ENCODE measurements at regions not wholly inside any gene's neighbourhood (a gene's known extent, or its start where the extent isn't known, plus 50 kb on each side); places are given as distances from the start of the nearest gene placed in this dataset.

DNA sequence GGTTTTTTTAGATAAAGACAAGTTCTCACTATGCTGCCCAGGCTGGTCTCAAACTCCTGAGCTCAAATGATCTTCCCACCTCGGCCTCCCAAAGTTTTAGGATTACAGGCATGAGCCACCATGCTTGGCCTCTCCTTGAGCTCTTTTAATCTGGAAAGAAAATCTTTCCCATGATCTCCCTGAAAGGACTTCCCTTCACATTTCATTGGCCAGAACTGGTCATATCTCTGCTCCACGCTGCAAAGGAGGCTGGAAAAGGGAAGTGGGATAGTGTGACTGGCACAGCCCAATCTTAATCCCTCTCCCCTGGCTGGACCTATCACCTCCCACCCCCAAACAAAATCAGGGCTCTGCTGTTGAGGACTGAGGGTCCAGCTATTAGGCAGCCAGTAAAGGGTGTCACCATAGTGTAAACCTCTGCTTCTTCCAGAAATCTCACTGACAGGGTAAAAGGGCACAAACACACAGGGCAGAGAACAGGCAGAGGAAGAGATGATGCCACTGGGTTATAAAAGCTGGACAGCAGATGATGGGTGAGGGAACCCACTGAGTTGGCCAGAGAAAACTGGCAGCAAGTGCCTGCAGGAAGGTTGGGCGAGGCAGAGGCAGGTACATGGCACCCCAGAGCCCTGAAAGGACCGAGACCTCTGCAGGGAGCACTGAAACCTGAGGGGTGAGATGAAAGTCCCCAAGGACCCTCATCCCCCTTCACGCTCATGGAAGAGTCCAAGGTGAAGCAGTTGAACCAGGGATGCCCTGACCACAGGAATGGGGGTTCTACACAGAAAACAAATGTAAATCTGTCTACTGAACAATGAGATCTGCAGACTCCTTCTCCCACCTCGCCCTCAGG is 83.1 kb upstream of the PTPN1 start:
- no peak for DNase-seq (ENCODE audit: low read depth in 2 of 2)

DNA sequence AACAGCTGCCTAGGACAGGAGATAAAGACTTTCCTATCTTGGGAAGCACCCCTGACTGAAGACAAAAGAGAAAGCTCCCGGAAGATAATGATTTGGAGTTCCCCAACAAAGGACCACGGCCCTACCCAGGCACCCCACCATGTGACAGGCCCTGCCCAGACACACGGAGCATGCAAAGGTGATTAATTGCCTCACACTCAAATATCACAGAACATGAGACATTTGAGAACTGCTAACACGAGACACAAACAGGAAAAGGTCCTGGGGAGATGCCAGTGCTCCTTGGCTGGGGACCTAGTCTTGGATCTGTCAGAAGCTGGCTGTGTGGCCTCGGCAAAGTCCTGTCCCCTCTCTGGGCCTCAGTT is 82.5 kb upstream of the PTPN1 start:
- DNase-seq (ENCODE audit: low read depth in 2 of 2), result no peak

DNA sequence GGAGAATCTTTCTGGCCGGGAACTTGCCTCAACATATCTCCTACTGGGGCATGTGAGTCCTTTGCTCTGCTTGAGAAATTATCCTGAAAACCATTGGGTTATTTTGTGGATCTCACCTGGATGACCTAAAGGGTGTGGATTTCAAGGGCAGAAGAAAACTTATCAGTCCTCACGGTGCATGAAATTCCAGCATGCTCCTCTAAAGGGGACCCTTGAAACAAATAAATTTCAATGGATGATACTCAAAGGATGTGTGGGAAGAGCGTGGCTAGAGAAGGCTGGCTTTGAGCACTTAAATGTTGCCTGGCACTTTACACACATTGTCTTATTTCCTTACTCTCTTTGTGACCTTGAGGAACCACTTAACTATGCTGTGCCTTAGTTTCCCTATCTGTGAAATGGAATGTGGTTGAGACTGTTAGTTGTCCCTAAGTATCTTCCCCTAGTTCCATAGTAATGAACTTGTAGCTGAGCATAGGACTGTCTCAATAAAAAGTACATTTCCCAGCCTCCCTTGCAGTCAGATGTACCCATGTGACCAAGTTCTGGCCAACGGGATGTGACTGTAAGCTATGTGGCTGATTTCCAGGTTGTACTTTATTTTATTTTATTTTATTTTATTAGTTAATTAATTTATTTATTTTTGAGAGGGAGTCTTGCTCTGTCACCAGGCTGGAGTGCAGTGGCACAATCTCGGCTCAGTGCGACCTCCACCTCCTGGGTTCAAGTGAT is 81.9 kb upstream of the PTPN1 start:
- DNase-seq (ENCODE audit: low read depth in 2 of 2), result no peak

GRCh38 chr20:50429412-50429811 is 80.8 kb upstream of the PTPN1 start:
- no peak for DNase-seq (ENCODE audit: low read depth in 2 of 2)

DNA sequence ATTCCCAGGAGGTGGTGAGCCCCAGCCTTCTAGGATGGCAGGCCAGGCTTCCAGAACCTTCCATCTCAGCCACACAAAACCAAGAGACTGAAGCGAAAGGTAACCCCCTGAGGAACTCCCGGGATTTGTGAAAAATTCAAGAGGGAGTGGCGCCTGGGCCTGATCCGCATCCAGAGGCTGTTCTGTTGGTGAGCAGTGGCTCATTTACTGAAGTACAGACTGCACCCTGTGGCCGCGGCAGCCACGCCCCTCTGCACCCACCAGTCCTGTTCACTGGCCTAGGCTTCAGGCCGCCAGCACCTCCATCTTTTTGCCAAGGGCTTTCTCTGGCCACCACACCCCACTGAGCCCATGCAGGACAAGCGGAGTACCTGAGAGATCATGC is 79.1 kb upstream of the PTPN1 start:
- no peak for DNase-seq (ENCODE audit: low read depth in 2 of 2)

GRCh38 chr20:50433001-50433761 is 77.0 kb upstream of the PTPN1 start:
- no peak for DNase-seq (ENCODE audit: low read depth in 2 of 2)

DNA sequence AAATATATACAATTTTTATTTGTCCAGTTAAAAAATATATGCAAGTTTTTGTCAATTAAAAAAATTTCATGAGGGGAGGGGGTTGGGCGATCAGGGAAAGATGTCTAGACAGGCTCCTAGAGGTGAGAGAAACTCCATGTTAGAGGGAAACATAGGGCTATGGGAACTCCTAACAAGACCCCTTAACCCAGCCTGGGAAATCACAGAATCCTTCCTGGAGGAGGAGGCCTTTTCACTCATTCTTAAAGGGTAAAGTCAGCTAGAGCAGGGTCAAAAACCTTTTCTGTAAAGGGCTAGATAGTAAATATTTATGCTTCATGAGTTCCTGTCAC is 75.9 kb upstream of the PTPN1 start:
- DNase-seq (ENCODE audit: low read depth in 2 of 2), result no peak

DNA sequence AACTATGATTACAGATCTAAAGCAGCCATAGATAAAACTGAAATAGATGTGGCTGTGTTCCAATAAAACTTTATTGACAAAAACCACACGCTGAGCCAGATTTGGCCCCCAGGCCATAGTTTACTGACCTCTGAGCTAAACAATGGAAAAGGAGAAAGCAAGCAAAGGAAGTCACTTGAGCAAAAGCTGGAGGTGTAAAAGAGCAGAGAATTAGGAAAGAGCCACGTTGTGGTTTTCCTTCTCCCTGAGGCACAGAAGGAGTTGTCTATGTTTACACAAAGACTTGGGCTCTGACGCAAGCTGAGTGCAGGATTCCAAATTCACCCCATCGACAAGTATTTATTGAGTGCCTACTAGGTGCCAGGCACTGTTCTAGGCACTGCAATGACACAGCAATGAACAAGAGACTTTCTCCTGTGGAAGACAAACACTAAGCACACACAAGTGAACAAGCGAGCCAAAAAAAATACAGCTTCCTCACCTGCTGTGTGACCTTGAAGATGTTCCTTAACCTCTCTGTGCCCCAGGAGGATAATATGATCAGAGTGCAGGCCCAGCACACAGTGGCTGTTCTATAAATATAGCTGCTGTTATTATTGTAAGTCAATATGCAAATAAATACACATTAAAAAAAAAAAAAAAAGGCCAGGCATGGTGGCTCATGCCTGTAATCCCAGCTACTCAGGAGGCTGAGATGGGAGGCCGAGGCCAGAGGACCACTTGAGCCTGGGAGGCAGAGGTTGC is 75.4 kb upstream of the PTPN1 start:
- DNase-seq (ENCODE audit: low read depth in 2 of 2), result no peak

DNA sequence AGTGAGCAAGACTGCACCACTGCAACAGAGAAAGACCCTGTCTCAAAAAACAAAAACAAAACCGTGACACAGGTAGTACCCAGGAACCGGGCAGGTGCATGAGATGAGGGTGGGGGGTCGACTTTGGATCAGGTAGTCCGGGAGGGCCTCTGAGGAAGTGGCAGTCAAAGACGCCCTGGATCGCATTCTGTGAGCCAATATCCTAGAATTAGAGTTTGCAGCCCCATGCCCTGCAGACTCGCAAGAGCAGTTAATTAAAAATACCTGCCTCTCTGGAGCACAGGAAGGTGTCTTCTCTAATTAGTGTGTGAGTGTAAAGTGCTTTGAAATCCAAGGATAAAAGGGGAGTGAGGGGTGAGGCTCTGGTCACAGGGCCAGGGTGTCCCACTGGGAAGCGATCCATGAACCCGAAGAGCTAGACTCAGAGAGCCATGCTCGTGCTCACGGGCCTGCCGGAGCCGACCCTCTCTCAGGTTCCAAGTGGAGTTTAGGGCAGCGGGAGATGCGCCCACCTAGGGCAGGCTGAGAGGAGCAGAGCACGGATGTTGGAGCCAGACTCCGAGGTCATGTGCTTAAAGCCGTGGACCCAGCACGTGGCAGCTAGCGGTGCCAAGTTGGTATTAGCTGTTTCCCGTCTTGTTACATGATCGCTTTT is 74.7 kb upstream of the PTPN1 start:
- DNase-seq (ENCODE audit: low read depth in 2 of 2), result no peak

DNA sequence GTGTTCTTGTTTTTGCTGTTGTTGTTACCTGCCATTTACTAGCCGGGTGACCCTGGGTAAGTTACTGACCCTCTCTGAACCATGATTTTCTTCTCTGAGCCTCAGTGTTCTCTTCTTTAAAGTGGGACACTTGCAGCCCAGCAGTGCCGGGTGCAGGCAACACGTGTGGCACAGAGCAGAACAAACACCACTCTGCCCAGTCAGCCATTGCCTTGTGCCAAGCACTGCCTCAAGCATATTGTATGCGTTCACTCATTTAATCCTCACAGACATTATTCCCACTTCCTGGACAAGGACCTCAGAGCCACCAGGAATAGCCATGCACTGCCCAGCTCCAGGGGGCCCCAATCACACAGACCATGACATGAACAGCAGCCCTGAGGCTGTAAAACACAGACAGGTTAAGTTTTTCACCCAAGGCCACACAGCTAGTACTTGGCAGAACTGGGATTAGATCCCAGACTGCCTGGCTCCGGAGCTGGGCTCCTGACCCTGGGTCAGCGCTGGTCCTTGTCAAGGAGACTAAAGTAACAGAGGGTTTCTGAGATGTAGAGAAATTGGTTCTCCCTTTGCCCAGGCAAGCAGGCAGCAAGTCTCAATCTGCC is 74.0 kb upstream of the PTPN1 start:
- DNase-seq (ENCODE audit: low read depth in 2 of 2), result no peak

GRCh38 chr20:50436696-50437095 is 73.5 kb upstream of the PTPN1 start:
- no peak for DNase-seq (ENCODE audit: low read depth in 2 of 2)

DNA sequence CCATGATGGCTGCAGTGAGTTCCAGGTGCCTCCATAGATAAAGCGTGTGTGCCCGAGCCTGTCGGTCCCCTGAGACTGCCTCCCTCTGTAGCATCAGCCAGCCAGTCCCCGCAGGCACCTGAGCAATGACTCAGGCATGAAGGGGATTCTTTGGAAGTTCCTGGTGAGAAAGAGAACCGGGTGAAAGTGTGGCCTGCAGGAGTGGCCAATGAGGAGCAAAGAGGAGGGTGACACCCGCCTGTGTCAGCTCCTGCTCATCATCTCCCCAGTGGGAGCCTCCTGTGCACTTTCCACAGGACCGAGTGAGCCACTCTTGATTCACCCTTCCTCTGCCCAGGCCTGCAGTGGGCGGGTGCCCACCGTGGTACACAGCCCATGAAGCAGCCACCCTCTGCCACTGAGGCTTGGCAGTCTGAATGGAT is 71.2 kb upstream of the PTPN1 start:
- no peak for DNase-seq (ENCODE audit: low read depth in 2 of 2)

- DNase-seq (ENCODE audit: low read depth in 2 of 2), result no peak
Observed at GRCh38 chr20:50439539-50440453, 70.4 kb upstream of the PTPN1 start.

DNA sequence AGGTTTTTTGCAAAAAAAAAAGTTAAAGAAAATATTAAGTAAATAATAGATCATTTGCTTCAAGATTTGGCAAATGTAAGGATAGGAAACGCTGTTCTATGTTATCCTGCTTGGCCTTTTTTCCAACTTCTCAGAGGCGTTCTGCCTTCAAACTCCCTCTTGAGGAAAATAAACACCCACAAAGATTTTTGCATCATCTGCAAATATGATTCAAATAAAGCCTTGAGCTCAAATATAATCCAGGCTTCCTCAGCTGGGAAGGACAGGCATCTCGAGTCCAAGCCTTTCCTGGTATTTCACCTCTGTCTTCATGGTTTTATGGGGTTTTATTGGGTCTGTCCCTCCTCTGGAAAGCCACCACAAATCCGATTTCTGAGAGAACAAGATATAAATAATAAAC is 67.7 kb upstream of the PTPN1 start:
- no peak for DNase-seq (ENCODE audit: low read depth in 2 of 2)

GRCh38 chr20:50445354-50446151 is 64.6 kb upstream of the PTPN1 start:
- DNase-seq (ENCODE audit: low read depth in 2 of 2), result no peak

GRCh38 chr20:50446351-50447101 is 63.7 kb upstream of the PTPN1 start:
- DNase-seq (ENCODE audit: low read depth in 2 of 2), result no peak

DNA sequence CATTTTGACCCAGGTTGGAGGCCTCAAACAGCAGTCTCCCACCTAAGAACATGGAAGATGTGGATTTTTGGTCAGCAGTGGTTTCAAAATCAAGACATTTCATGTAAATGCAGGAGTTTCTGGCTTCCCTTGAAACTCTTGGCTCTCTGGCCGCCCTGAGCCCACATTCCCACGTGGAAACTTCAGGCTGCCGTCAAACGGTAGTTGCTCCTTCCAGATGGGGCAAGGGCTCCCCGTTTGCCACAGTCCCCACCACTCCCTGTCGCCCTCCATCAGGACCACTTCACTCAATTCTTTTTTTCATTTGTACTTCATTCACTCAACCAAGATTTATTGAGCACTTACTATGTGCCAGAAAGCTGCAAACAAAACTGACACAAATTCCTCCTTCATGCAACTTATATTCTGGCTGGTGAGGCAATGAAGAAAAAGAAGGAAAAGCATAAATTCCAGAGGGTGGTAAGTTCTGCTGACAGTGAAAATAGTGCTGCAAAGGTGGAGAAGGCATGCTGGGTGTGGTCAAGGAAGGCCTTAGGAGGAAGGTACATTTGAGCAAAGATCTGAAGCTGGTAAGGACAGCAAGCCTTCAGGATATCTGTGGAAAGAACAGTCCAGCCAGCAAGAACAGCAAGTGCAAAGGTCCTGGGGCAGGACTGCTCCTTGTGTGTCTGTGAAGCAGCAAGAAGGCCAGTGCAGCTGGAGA is 62.9 kb upstream of the PTPN1 start:
- DNase-seq (ENCODE audit: low read depth in 2 of 2), result no peak

DNA sequence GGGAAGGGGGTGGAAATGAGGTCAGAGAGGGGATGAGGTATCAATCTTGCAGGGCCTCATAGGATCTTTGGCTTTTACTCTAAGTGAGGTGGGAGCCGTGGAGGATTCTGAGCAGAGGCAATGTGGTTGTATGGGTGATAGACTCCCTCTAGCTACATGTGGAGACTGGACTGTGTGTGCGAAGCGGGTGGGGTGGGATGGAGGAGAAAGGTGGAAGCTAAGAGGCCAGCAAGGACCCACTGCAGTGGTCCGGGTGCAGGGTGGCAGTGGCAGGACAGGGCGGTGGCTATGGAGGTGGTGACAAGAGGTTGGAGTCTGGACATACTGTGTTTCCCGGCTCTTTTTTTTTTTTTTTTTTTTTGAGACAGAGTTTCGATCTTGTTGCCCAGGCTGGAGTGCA is 62.4 kb upstream of the PTPN1 start:
- no peak for DNase-seq (ENCODE audit: low read depth in 2 of 2)
